GM23338 (cell line): ENCODE measurements at regions not wholly inside any gene's neighbourhood (a gene's known extent, or its start where the extent isn't known, plus 50 kb on each side); places are given as distances from the start of the nearest gene placed in this dataset.

Experiments used
- ATAC-seq: fragments of 200-7000 bp; cut with Tn5 transposase; 3 replicates; pipeline ENCODE4 v1.9.1; 2020
- DNase-seq: peaks from one replicate; pipeline ENCODE4 v3.0.0-alpha.2; 2015; ENCODE audit warnings: low spot score
- H2AFZ ChIP-seq: fragments of 200-600 bp; sonication (generic); 2 replicates; pipeline ENCODE4 v1.8.0; 2016; ENCODE audit warnings: antibody characterized with exemption, mild to moderate bottlenecking, moderate library complexity
- H3F3A ChIP-seq: fragments of 200-600 bp; sonication (generic); replicated peaks from 2 replicates; pipeline ENCODE4 v1.8.0; 2017; ENCODE audit warnings: antibody characterized with exemption, mixed run types, low read depth
- H3K27ac ChIP-seq: fragments of 200-600 bp; sonication (generic); 2 replicates; pipeline ENCODE4 v1.6.1; 2016; ENCODE audit warnings: low read depth
- H3K27me3 ChIP-seq: fragments of 200-600 bp; sonication (generic); 2 replicates; pipeline ENCODE4 v1.8.0; 2016; ENCODE audit warnings: mild to moderate bottlenecking, mixed run types, moderate library complexity; ENCODE audit not compliant: insufficient read depth
- H3K36me3 ChIP-seq: fragments of 200-600 bp; sonication (generic); 2 replicates; pipeline ENCODE4 v1.8.0; 2016; ENCODE audit warnings: mild to moderate bottlenecking; ENCODE audit not compliant: insufficient read depth
- H3K4me1 ChIP-seq: fragments of 200-600 bp; sonication (generic); 2 replicates; pipeline ENCODE4 v1.8.0; 2016; ENCODE audit warnings: mild to moderate bottlenecking, moderate library complexity; ENCODE audit not compliant: insufficient read depth
- H3K4me2 ChIP-seq: fragments of 200-600 bp; sonication (generic); 2 replicates; pipeline ENCODE4 v1.7.1; 2017; ENCODE audit warnings: mixed run types
- H3K4me3 ChIP-seq: fragments of 200-600 bp; sonication (generic); 2 replicates; pipeline ENCODE4 v1.6.1; 2016; ENCODE audit warnings: mixed run types
- H3K79me2 ChIP-seq: fragments of 200-600 bp; sonication (generic); replicated peaks from 2 replicates; pipeline ENCODE4 v1.8.0; 2017; ENCODE audit warnings: mild to moderate bottlenecking; ENCODE audit not compliant: insufficient read depth
- H3K9me2 ChIP-seq: fragments of 200-600 bp; sonication (generic); 2 replicates; pipeline ENCODE4 v1.8.0; 2017; ENCODE audit not compliant: insufficient read depth
- H4K20me1 ChIP-seq: fragments of 200-600 bp; sonication (generic); replicated peaks from 2 replicates; pipeline ENCODE4 v1.8.0; 2017; ENCODE audit warnings: mild to moderate bottlenecking; ENCODE audit not compliant: insufficient read depth
- H3K27ac Mint-ChIP-seq: 2 replicates; pipeline ENCODE4 v1.8.0; 2020; ENCODE audit warnings: inconsistent platforms, mild to moderate bottlenecking, moderate library complexity, mixed read lengths
- H3K27me3 Mint-ChIP-seq: 3 replicates; pipeline ENCODE4 v1.8.0; 2022; ENCODE audit warnings: low read depth, mild to moderate bottlenecking, moderate library complexity, mixed read lengths, inconsistent platforms; ENCODE audit not compliant: insufficient read depth, poor library complexity
- H3K36me3 Mint-ChIP-seq: 3 replicates; pipeline ENCODE4 v1.8.0; 2021; ENCODE audit warnings: low read depth, mild to moderate bottlenecking, inconsistent platforms, moderate library complexity, mixed read lengths
- H3K4me1 Mint-ChIP-seq: 3 replicates; pipeline ENCODE4 v1.8.0; 2020; ENCODE audit warnings: mild to moderate bottlenecking, inconsistent platforms, mixed read lengths
- H3K4me3 Mint-ChIP-seq: 3 replicates; pipeline ENCODE4 v1.8.0; 2021; ENCODE audit warnings: moderate library complexity, mild to moderate bottlenecking, inconsistent platforms, mixed read lengths
- H3K9me3 Mint-ChIP-seq: 3 replicates; pipeline ENCODE4 v1.8.0; 2020; ENCODE audit warnings: moderate library complexity, mild to moderate bottlenecking, inconsistent platforms, mixed read lengths
- CREB1 ChIP-seq: fragments of 250-450 bp; sonication (Bioruptor Pico); IDR thresholded peaks from 2 replicates; pipeline ENCODE4 v1.5.0; 2020; ENCODE audit warnings: low read depth, mild to moderate bottlenecking, moderate library complexity
- CTCF ChIP-seq, 2 experiments: fragments of 200-600 bp in 1 of 2; sonication (generic) in 1 of 2; conservative IDR thresholded peaks; 2 replicates each; pipeline versions ENCODE4 v1.5.1 to v1.6.1; 2016 to 2017; ENCODE audit warnings: antibody characterized with exemption in 2 of 2, low read depth in 2 of 2, mild to moderate bottlenecking in 2 of 2, moderate library complexity in 1 of 2
- ETS1 ChIP-seq: IDR thresholded peaks from 2 replicates; pipeline ENCODE4 v1.6.1; 2016; ENCODE audit warnings: antibody characterized with exemption
- EZH2 ChIP-seq: fragments of 200-600 bp; sonication (generic); IDR thresholded peaks from one replicate; pipeline ENCODE4 v1.8.0; 2017; ENCODE audit warnings: antibody characterized with exemption, mild to moderate bottlenecking, low read depth; ENCODE audit not compliant: unreplicated experiment
- EZH2phosphoT487 ChIP-seq: fragments of 200-600 bp; sonication (generic); IDR thresholded peaks from one replicate; pipeline ENCODE4 v1.8.1; 2018; ENCODE audit warnings: antibody characterized with exemption; ENCODE audit not compliant: unreplicated experiment
- JUNB ChIP-seq: IDR thresholded peaks from one replicate; pipeline ENCODE4 v1.6.1; 2016; ENCODE audit warnings: antibody characterized with exemption; ENCODE audit not compliant: unreplicated experiment
- NANOG ChIP-seq: IDR thresholded peaks from 2 replicates; pipeline ENCODE4 v1.6.1; 2016; ENCODE audit warnings: antibody characterized with exemption, borderline replicate concordance
- POLR2AphosphoS5 ChIP-seq: IDR thresholded peaks from 2 replicates; pipeline ENCODE4 v1.6.1; 2016; ENCODE audit warnings: antibody characterized with exemption, low read depth
- REST ChIP-seq: IDR thresholded peaks from one replicate; pipeline ENCODE4 v1.6.1; 2018; ENCODE audit warnings: antibody characterized with exemption; ENCODE audit not compliant: unreplicated experiment
- STAT1 ChIP-seq: IDR thresholded peaks from one replicate; pipeline ENCODE4 v1.6.1; 2016; ENCODE audit warnings: antibody characterized with exemption; ENCODE audit not compliant: unreplicated experiment
- ZNF114 ChIP-seq: fragments of 250-450 bp; sonication (Bioruptor Pico); IDR thresholded peaks from 2 replicates; pipeline ENCODE4 v1.5.0; 2020; ENCODE audit warnings: mild to moderate bottlenecking, moderate library complexity
- ZNF331 ChIP-seq: fragments of 250-450 bp; sonication (Bioruptor Pico); IDR thresholded peaks from 2 replicates; pipeline ENCODE4 v1.5.0; 2020; ENCODE audit warnings: low read depth, mild to moderate bottlenecking, moderate library complexity
- TF ChIP-seq, protein P1 (sequence below): fragments of 250-450 bp; sonication (Bioruptor Pico); IDR thresholded peaks from 2 replicates; pipeline ENCODE4 v1.5.0; 2020; ENCODE audit warnings: mild to moderate bottlenecking, moderate library complexity

GRCh38 chr1:95954585-95954984 lies 720.6 kb downstream of the RWDD3 start:
- Histone ChIP-seq H3K4me2 (peak overlapping the region; percentile 39; the same call in 1 of the 2 replicates), H2AFZ (no peak overlapping the region), H4K20me1 (no peaks in the 10 kb centered on the region), H3K79me2 (no peaks in the 10 kb centered on the region), H3K27me3 (no peaks in the 10 kb centered on the region), H3F3A (no peaks in the 10 kb centered on the region), H3K9me2 (no peaks in the 10 kb centered on the region), H3K27ac (no peak overlapping the region), H3K36me3 (0 out of 2 replicates have a peak, but pooled peaks cover 2% of the 10 kb centered on the region), H3K4me1 (peaks cover 13% of the 10 kb centered on the region), H3K4me3 (no peak overlapping the region)
- peaks cover 2% of the 10 kb centered on the region for H3K27me3 Mint-ChIP-seq
- peaks cover 16% of the 10 kb centered on the region; the same call in 2 of the 3 replicates for H3K36me3 Mint-ChIP-seq
- peaks cover 23% of the 10 kb centered on the region for H3K4me1 Mint-ChIP-seq
- TF ChIP-seq ETS1 (no peak), REST (no peak), NANOG (no peak), CTCF (conservative IDR thresholded peaks at IDR 0.05; ENCODE audit: low read depth in 2 of 2) (no peak), CREB1 (CRISPR knock-in tag) (no peak), STAT1 (no peak), JUNB (no peak), EZH2phosphoT487 (no peak), EZH2 (no peak), ZNF114 (no peak), ZNF331 (no peak), POLR2AphosphoS5 (no peak)
- TF ChIP-seq, protein P1, sequence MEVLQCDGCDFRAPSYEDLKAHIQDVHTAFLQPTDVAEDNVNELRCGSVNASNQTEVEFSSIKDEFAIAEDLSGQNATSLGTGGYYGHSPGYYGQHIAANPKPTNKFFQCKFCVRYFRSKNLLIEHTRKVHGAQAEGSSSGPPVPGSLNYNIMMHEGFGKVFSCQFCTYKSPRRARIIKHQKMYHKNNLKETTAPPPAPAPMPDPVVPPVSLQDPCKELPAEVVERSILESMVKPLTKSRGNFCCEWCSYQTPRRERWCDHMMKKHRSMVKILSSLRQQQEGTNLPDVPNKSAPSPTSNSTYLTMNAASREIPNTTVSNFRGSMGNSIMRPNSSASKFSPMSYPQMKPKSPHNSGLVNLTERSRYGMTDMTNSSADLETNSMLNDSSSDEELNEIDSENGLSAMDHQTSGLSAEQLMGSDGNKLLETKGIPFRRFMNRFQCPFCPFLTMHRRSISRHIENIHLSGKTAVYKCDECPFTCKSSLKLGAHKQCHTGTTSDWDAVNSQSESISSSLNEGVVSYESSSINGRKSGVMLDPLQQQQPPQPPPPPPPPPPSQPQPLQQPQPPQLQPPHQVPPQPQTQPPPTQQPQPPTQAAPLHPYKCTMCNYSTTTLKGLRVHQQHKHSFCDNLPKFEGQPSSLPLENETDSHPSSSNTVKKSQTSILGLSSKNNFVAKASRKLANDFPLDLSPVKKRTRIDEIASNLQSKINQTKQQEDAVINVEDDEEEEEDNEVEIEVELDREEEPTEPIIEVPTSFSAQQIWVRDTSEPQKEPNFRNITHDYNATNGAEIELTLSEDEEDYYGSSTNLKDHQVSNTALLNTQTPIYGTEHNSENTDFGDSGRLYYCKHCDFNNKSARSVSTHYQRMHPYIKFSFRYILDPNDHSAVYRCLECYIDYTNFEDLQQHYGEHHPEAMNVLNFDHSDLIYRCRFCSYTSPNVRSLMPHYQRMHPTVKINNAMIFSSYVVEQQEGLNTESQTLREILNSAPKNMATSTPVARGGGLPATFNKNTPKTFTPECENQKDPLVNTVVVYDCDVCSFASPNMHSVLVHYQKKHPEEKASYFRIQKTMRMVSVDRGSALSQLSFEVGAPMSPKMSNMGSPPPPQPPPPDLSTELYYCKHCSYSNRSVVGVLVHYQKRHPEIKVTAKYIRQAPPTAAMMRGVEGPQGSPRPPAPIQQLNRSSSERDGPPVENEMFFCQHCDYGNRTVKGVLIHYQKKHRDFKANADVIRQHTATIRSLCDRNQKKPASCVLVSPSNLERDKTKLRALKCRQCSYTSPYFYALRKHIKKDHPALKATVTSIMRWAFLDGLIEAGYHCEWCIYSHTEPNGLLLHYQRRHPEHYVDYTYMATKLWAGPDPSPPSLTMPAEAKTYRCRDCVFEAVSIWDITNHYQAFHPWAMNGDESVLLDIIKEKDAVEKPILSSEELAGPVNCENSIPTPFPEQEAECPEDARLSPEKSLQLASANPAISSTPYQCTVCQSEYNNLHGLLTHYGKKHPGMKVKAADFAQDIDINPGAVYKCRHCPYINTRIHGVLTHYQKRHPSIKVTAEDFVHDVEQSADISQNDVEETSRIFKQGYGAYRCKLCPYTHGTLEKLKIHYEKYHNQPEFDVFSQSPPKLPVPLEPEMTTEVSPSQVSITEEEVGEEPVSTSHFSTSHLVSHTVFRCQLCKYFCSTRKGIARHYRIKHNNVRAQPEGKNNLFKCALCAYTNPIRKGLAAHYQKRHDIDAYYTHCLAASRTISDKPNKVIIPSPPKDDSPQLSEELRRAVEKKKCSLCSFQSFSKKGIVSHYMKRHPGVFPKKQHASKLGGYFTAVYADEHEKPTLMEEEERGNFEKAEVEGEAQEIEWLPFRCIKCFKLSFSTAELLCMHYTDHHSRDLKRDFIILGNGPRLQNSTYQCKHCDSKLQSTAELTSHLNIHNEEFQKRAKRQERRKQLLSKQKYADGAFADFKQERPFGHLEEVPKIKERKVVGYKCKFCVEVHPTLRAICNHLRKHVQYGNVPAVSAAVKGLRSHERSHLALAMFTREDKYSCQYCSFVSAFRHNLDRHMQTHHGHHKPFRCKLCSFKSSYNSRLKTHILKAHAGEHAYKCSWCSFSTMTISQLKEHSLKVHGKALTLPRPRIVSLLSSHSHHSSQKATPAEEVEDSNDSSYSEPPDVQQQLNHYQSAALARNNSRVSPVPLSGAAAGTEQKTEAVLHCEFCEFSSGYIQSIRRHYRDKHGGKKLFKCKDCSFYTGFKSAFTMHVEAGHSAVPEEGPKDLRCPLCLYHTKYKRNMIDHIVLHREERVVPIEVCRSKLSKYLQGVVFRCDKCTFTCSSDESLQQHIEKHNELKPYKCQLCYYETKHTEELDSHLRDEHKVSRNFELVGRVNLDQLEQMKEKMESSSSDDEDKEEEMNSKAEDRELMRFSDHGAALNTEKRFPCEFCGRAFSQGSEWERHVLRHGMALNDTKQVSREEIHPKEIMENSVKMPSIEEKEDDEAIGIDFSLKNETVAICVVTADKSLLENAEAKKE (CRISPR knock-in tag): no peak
- DNase-seq: no peak
- no peak for ATAC-seq
- H3K27ac Mint-ChIP-seq: no peak overlapping the region
- H3K4me3 Mint-ChIP-seq: no peak overlapping the region
- H3K9me3 Mint-ChIP-seq: peaks cover 9% of the 10 kb centered on the region
